HEK293 (cell line): ENCODE measurements at regions not wholly inside any gene's neighbourhood (a gene's known extent, or its start where the extent isn't known, plus 50 kb on each side); places are given as distances from the start of the nearest gene placed in this dataset.

Source experiments
- CTCF ChIA-PET: fragments of 350-600 bp; formaldehyde crosslinking; extraction: SDS; loops from one replicate; lab custom pipeline; 2021; ENCODE audit warnings: antibody characterized with exemption; lab: Yijun Ruan, JAX
- POLR2A ChIA-PET: fragments of 300-600 bp; formaldehyde crosslinking; extraction: SDS; loops from one replicate; lab custom pipeline; 2020; ENCODE audit warnings: antibody characterized with exemption, inconsistent platforms; lab: Yijun Ruan, JAX
- H3K27ac ChIP-seq: fragments of 200-500 bp; sonication (Bioruptor generic); 2 replicates; pipeline ENCODE4 v1.5.1; 2014; ENCODE audit warnings: low read depth, low read length, control low read depth, inconsistent platforms; ENCODE audit errors: extremely low read depth
- H3K36me3 ChIP-seq, 2 experiments: fragments of 200-500 bp in 1 of 2; sonication (Bioruptor generic) in 1 of 2; 1 replicate in 1 of 2; 2 replicates in 1 of 2; pipeline ENCODE4 v1.5.1; 2014 to 2017; ENCODE audit warnings: inconsistent platforms in 2 of 2, low read length in 2 of 2; ENCODE audit not compliant: control insufficient read depth in 2 of 2, insufficient read depth in 1 of 2
- H3K4me1 ChIP-seq: fragments of 200-500 bp; sonication (Bioruptor generic); 2 replicates; pipeline ENCODE4 v1.5.1; 2014; ENCODE audit warnings: mild to moderate bottlenecking, low read length, inconsistent platforms; ENCODE audit not compliant: control insufficient read depth, insufficient read depth
- H3K4me3 ChIP-seq: 2 replicates; pipeline ENCODE4 v1.5.1; 2011; ENCODE audit warnings: low read depth, mild to moderate bottlenecking, control low read depth, low read length, moderate library complexity
- H3K9me3 ChIP-seq: fragments of 200-500 bp; sonication (Bioruptor generic); 2 replicates; pipeline ENCODE4 v1.5.1; 2014; ENCODE audit warnings: low read depth, low read length, inconsistent platforms; ENCODE audit not compliant: control insufficient read depth, insufficient read depth
- KLF7 ChIP-seq: fragments of 450-650 bp; formaldehyde crosslinking; IDR thresholded peaks from 2 replicates; pipeline ENCODE4 v1.5.1; 2016; ENCODE audit warnings: missing biosample characterization, missing genetic modification characterization, borderline replicate concordance
- KLF8 ChIP-seq: fragments of 450-650 bp; formaldehyde crosslinking; IDR thresholded peaks from 2 replicates; pipeline ENCODE4 v1.5.1; 2016; ENCODE audit warnings: missing biosample characterization, missing genetic modification characterization
- MZF1 ChIP-seq: fragments of 450-650 bp; formaldehyde crosslinking; IDR thresholded peaks from 2 replicates; pipeline ENCODE4 v1.5.1; 2017; ENCODE audit warnings: missing biosample characterization, missing genetic modification characterization, borderline replicate concordance
- SP2 ChIP-seq: fragments of 450-650 bp; formaldehyde crosslinking; IDR thresholded peaks from 2 replicates; pipeline ENCODE4 v1.5.1; 2016; ENCODE audit warnings: missing biosample characterization, missing genetic modification characterization
- ZBTB1 ChIP-seq: fragments of 450-650 bp; formaldehyde crosslinking; IDR thresholded peaks from 2 replicates; pipeline ENCODE4 v1.5.1; 2016; ENCODE audit warnings: missing biosample characterization, missing genetic modification characterization
- ZBTB48 ChIP-seq: fragments of 450-650 bp; formaldehyde crosslinking; IDR thresholded peaks from 2 replicates; pipeline ENCODE4 v1.5.1; 2016; ENCODE audit warnings: missing biosample characterization, missing genetic modification characterization
- ZFP3 ChIP-seq: fragments of 450-650 bp; formaldehyde crosslinking; IDR thresholded peaks from 2 replicates; pipeline ENCODE4 v1.5.1; 2016; ENCODE audit warnings: low read depth, missing biosample characterization, missing genetic modification characterization
- ZNF112 ChIP-seq: fragments of 450-650 bp; formaldehyde crosslinking; IDR thresholded peaks from 2 replicates; pipeline ENCODE4 v1.5.0; 2017; ENCODE audit warnings: missing biosample characterization, missing genetic modification characterization
- ZNF16 ChIP-seq: fragments of 450-650 bp; formaldehyde crosslinking; IDR thresholded peaks from 2 replicates; pipeline ENCODE4 v1.5.1; 2016; ENCODE audit warnings: low read depth, missing biosample characterization, missing genetic modification characterization
- ZNF335 ChIP-seq: fragments of 450-650 bp; formaldehyde crosslinking; conservative IDR thresholded peaks from 2 replicates; pipeline ENCODE4 v1.5.1; 2016; ENCODE audit warnings: missing biosample characterization, missing genetic modification characterization
- ZNF350 ChIP-seq: fragments of 450-650 bp; formaldehyde crosslinking; IDR thresholded peaks from 2 replicates; pipeline ENCODE4 v1.5.0; 2017; ENCODE audit warnings: missing biosample characterization, mild to moderate bottlenecking, missing genetic modification characterization
- ZNF530 ChIP-seq: fragments of 450-650 bp; formaldehyde crosslinking; IDR thresholded peaks from 2 replicates; pipeline ENCODE4 v1.5.1; 2016; ENCODE audit warnings: low read depth, missing biosample characterization, missing genetic modification characterization
- ZNF555 ChIP-seq: fragments of 450-650 bp; formaldehyde crosslinking; conservative IDR thresholded peaks from 2 replicates; pipeline ENCODE4 v1.5.1; 2017; ENCODE audit warnings: missing biosample characterization, mild to moderate bottlenecking, missing genetic modification characterization, inconsistent platforms
- ZNF658 ChIP-seq: fragments of 450-650 bp; formaldehyde crosslinking; IDR thresholded peaks from 2 replicates; pipeline ENCODE4; 2016; ENCODE audit warnings: missing biosample characterization, missing genetic modification characterization
- TF ChIP-seq, protein P1 (sequence below): fragments of 450-650 bp; formaldehyde crosslinking; IDR thresholded peaks from 2 replicates; pipeline ENCODE4 v1.5.1; 2016; ENCODE audit warnings: missing biosample characterization, missing genetic modification characterization
- TF ChIP-seq, protein P2 (sequence below): fragments of 450-650 bp; formaldehyde crosslinking; IDR thresholded peaks from 2 replicates; pipeline ENCODE4 v1.5.1; 2016; ENCODE audit warnings: missing biosample characterization, missing genetic modification characterization
- TF ChIP-seq, protein P3 (sequence below): fragments of 450-650 bp; formaldehyde crosslinking; IDR thresholded peaks from 2 replicates; pipeline ENCODE4 v1.5.1; 2017; ENCODE audit warnings: missing biosample characterization, missing genetic modification characterization
- TF ChIP-seq, protein P4 (sequence below): fragments of 450-650 bp; formaldehyde crosslinking; IDR thresholded peaks from 2 replicates; pipeline ENCODE4 v1.5.1; 2016; ENCODE audit warnings: missing biosample characterization, missing genetic modification characterization

DNA sequence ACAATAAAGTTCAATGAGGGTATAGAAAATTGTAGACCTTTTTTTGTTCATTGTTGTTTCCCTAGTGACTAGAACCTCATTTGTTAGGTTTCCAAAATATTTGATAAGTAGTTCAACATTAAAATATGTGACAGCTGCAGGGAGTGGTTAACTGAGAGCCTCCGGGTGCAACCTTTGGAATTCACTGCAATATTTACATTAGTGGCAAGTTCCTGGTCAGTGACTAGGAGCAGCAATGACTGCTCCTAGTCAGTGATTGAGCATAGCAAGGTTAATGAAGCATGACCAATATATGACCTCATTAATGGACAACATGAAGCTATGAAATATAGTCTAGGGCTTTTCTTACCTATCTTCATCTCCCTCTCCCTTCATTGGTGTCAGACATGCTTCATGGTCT, 65.8 kb upstream of the FAM47A start:
- CTCF ChIA-PET = interaction anchor here (0.7 kb wide), 1 partner anchor 672 kb away, joined by 3 read pairs; no protein-coding TSS in a partner anchor
- POLR2A ChIA-PET = no interaction called here

More for the DNA sequence above, 65.8 kb upstream of the FAM47A start:
- Histone ChIP-seq H3K4me1 (no peaks in the 10 kb centered on the region), H3K9me3 (no peaks in the 10 kb centered on the region), H3K36me3 (no peaks in the 10 kb centered on the region), H3K4me3 (no peak overlapping the region)
- TF ChIP-seq ZBTB48 (tag by site-specific recombination) = no peak
- TF ChIP-seq KLF8 = no peak
- TF ChIP-seq ZNF530 (tag by site-specific recombination) = no peak
- TF ChIP-seq ZNF350 (tag by site-specific recombination) = no peak
- TF ChIP-seq, protein P1, sequence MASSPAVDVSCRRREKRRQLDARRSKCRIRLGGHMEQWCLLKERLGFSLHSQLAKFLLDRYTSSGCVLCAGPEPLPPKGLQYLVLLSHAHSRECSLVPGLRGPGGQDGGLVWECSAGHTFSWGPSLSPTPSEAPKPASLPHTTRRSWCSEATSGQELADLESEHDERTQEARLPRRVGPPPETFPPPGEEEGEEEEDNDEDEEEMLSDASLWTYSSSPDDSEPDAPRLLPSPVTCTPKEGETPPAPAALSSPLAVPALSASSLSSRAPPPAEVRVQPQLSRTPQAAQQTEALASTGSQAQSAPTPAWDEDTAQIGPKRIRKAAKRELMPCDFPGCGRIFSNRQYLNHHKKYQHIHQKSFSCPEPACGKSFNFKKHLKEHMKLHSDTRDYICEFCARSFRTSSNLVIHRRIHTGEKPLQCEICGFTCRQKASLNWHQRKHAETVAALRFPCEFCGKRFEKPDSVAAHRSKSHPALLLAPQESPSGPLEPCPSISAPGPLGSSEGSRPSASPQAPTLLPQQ = no peak
- TF ChIP-seq, protein P2, sequence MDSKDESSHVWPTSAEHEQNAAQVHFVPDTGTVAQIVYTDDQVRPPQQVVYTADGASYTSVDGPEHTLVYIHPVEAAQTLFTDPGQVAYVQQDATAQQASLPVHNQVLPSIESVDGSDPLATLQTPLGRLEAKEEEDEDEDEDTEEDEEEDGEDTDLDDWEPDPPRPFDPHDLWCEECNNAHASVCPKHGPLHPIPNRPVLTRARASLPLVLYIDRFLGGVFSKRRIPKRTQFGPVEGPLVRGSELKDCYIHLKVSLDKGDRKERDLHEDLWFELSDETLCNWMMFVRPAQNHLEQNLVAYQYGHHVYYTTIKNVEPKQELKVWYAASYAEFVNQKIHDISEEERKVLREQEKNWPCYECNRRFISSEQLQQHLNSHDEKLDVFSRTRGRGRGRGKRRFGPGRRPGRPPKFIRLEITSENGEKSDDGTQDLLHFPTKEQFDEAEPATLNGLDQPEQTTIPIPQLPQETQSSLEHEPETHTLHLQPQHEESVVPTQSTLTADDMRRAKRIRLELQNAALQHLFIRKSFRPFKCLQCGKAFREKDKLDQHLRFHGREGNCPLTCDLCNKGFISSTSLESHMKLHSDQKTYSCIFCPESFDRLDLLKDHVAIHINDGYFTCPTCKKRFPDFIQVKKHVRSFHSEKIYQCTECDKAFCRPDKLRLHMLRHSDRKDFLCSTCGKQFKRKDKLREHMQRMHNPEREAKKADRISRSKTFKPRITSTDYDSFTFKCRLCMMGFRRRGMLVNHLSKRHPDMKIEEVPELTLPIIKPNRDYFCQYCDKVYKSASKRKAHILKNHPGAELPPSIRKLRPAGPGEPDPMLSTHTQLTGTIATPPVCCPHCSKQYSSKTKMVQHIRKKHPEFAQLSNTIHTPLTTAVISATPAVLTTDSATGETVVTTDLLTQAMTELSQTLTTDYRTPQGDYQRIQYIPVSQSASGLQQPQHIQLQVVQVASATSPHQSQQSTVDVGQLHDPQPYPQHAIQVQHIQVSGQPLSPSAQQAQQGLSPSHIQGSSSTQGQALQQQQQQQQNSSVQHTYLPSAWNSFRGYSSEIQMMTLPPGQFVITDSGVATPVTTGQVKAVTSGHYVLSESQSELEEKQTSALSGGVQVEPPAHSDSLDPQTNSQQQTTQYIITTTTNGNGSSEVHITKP (tag by site-specific recombination) = no peak
- TF ChIP-seq MZF1 (tag by site-specific recombination) = no peak
- no peak for TF ChIP-seq ZFP3
- no peak for TF ChIP-seq ZNF335 (tag by site-specific recombination)
- TF ChIP-seq, protein P3, sequence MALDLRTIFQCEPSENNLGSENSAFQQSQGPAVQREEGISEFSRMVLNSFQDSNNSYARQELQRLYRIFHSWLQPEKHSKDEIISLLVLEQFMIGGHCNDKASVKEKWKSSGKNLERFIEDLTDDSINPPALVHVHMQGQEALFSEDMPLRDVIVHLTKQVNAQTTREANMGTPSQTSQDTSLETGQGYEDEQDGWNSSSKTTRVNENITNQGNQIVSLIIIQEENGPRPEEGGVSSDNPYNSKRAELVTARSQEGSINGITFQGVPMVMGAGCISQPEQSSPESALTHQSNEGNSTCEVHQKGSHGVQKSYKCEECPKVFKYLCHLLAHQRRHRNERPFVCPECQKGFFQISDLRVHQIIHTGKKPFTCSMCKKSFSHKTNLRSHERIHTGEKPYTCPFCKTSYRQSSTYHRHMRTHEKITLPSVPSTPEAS (tag by site-specific recombination) = no peak
- no peak for TF ChIP-seq ZNF555
- no peak for TF ChIP-seq KLF7 (tag by site-specific recombination)
- TF ChIP-seq ZNF658 = no peak
- TF ChIP-seq ZBTB1 (tag by site-specific recombination) = no peak
- TF ChIP-seq SP2 (tag by site-specific recombination) = no peak
- TF ChIP-seq, protein P4, sequence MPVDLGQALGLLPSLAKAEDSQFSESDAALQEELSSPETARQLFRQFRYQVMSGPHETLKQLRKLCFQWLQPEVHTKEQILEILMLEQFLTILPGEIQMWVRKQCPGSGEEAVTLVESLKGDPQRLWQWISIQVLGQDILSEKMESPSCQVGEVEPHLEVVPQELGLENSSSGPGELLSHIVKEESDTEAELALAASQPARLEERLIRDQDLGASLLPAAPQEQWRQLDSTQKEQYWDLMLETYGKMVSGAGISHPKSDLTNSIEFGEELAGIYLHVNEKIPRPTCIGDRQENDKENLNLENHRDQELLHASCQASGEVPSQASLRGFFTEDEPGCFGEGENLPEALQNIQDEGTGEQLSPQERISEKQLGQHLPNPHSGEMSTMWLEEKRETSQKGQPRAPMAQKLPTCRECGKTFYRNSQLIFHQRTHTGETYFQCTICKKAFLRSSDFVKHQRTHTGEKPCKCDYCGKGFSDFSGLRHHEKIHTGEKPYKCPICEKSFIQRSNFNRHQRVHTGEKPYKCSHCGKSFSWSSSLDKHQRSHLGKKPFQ (tag by site-specific recombination) = no peak
- no peak for TF ChIP-seq ZNF112 (tag by site-specific recombination)
- TF ChIP-seq ZNF16 (tag by site-specific recombination) = no peak
- TF ChIP-seq, all 188 proteins: peak for 0
- H3K27ac ChIP-seq = no peak overlapping the region
